Body of pancreas (tissue), 4 donors: ENCODE measurements at regions not wholly inside any gene's neighbourhood (a gene's known extent, or its start where the extent isn't known, plus 50 kb on each side); places are given as distances from the start of the nearest gene placed in this dataset.

Source experiments
- ATAC-seq: fragments of 150-250 bp; one replicate; pipeline ENCODE4 v1.9.1; 2016
- DNase-seq, 4 donors: peaks; one replicate each; pipeline ENCODE4 v3.0.0-alpha.2; 2019
- H3K27ac ChIP-seq, 4 donors: fragments of 200-600 bp; sonication (generic); 1 replicate in 3 of 4; 2 replicates in 1 of 4; pipeline versions ENCODE4 v1.5.1 to v1.6.1; 2016 to 2019; ENCODE audit warnings: mild to moderate bottlenecking in 1 of 4, mixed read lengths in 1 of 4, moderate library complexity in 1 of 4
- H3K27me3 ChIP-seq, 2 donors: fragments of 200-600 bp; sonication (generic); one replicate each; pipeline ENCODE4 v1.6.0; 2016; ENCODE audit warnings: mild to moderate bottlenecking in 1 of 2
- H3K36me3 ChIP-seq, 2 donors: fragments of 200-600 bp; sonication (generic); replicated peaks in 1 of 2; 2 replicates each; pipeline ENCODE4 v1.5.1; 2016; ENCODE audit warnings: low read depth in 2 of 2; ENCODE audit not compliant: insufficient read depth in 1 of 2
- H3K4me1 ChIP-seq: fragments of 200-600 bp; sonication (generic); one replicate; pipeline ENCODE4 v1.6.0; 2016
- H3K4me3 ChIP-seq, 2 donors: fragments of 200-600 bp; sonication (generic); 1 replicate in 1 of 2; 2 replicates in 1 of 2; pipeline ENCODE4 v1.5.1; 2016 to 2019
- H3K9me3 ChIP-seq, 3 donors: fragments of 200-600 bp; sonication (generic); 1 replicate in 2 of 3; 2 replicates in 1 of 3; pipeline ENCODE4 v1.5.1; 2016
- POLR2A ChIP-seq, 3 donors: fragments of 450-650 bp; IDR thresholded peaks; one replicate each; pipeline ENCODE4 v1.6.1; 2016; ENCODE audit warnings: antibody characterized with exemption in 3 of 3, mild to moderate bottlenecking in 2 of 3
- WGBS, 2 donors: methylation state at CpG; one replicate each; pipeline ENCODE4 v1.1.5; 2017; 5-methylcytosine and 5-hydroxymethylcytosine counted together
- intact Hi-C: fragments of 100-400 bp; cut with DNase I; formaldehyde crosslinking; loops from one replicate; pipeline ENCODE4 v1.15.1; 2023
- TF ChIP-seq, protein P1 (sequence below), 7 experiments: fragments of 450-650 bp in 4 of 7; fragments of 200-600 bp in 3 of 7; sonication (generic) in 3 of 7; IDR thresholded peaks; one replicate each; pipeline ENCODE4 v1.5.1; 2016 to 2019; ENCODE audit warnings: antibody characterized with exemption in 7 of 7

GRCh38 chr3:6172871-6173642 is 687.9 kb upstream of the GRM7 start:
- Histone ChIP-seq H3K27ac (no peak overlapping the region), H3K4me1 (no peaks in the 10 kb centered on the region), H3K9me3 (no peaks in the 10 kb centered on the region), H3K27me3 (no peaks in the 10 kb centered on the region), H3K4me3 (no peak overlapping the region), H3K36me3 (no peaks in the 10 kb centered on the region)
- ATAC-seq (no peak), DNase-seq (no peak)
- 71 to 79% methylated on average over 6 of the region's 6 CpGs for WGBS, 2 donors
- intact Hi-C loops = no loop called here
- no peak for TF ChIP-seq POLR2A (IDR thresholded peaks at IDR 0.05)
- TF ChIP-seq, protein P1, sequence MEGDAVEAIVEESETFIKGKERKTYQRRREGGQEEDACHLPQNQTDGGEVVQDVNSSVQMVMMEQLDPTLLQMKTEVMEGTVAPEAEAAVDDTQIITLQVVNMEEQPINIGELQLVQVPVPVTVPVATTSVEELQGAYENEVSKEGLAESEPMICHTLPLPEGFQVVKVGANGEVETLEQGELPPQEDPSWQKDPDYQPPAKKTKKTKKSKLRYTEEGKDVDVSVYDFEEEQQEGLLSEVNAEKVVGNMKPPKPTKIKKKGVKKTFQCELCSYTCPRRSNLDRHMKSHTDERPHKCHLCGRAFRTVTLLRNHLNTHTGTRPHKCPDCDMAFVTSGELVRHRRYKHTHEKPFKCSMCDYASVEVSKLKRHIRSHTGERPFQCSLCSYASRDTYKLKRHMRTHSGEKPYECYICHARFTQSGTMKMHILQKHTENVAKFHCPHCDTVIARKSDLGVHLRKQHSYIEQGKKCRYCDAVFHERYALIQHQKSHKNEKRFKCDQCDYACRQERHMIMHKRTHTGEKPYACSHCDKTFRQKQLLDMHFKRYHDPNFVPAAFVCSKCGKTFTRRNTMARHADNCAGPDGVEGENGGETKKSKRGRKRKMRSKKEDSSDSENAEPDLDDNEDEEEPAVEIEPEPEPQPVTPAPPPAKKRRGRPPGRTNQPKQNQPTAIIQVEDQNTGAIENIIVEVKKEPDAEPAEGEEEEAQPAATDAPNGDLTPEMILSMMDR (IDR thresholded peaks at IDR 0.05) = no peak

DNA sequence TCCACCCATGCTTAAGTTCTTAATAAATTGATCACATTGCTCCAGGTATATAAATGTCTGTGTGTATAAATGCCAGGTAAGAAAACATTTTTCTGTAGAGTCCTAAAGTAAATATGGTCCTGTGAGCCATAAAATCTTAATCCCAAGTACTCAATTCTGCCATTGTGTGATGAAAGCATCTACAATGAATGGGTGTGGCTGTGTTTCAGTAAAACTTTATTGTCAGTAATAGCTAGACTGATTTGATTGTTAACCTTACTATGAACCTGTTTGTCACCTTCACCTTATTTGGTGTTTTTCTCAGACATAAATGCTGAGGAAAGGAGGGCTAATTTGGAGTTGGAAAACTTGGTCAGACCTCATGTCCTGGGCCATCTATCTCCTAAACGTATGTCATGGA is 683.5 kb upstream of the GRM7 start:
- WGBS, 2 donors = 79 to 100% methylated on average over 1 of the region's 1 CpG
- no peaks in the 10 kb centered on the region for H3K36me3 ChIP-seq
- no peaks in the 10 kb centered on the region for H3K4me1 ChIP-seq
- H3K9me3 ChIP-seq = no peaks in the 10 kb centered on the region
- no peak overlapping the region for H3K27ac ChIP-seq
- DNase-seq (no peak), ATAC-seq (no peak)
- H3K27me3 ChIP-seq = no peaks in the 10 kb centered on the region
- TF ChIP-seq, protein P1 (IDR thresholded peaks at IDR 0.05) = no peak
- no peak overlapping the region for H3K4me3 ChIP-seq
- intact Hi-C loops = no loop called here

- Histone ChIP-seq H3K4me1 (no peaks in the 10 kb centered on the region), H3K9me3 (no peaks in the 10 kb centered on the region), H3K36me3 (no peaks in the 10 kb centered on the region), H3K27ac (no peak overlapping the region), H3K4me3 (no peak overlapping the region), H3K27me3 (no peaks in the 10 kb centered on the region)
- TF ChIP-seq, protein P1 (IDR thresholded peaks at IDR 0.05) = no peak
- TF ChIP-seq POLR2A (IDR thresholded peaks at IDR 0.05) = no peak
- intact Hi-C loops = no loop called here
- no peak for ATAC-seq
- 81 to 91% methylated on average over 3 of the region's 3 CpGs for WGBS, 2 donors
- DNase-seq = no peak
These were observed 681.2 kb upstream of the GRM7 start for GRCh38 chr3:6179761-6180160.

- Histone ChIP-seq H3K4me3 (no peak overlapping the region), H3K9me3 (no peaks in the 10 kb centered on the region), H3K4me1 (no peaks in the 10 kb centered on the region), H3K27ac (no peak overlapping the region), H3K36me3 (no peaks in the 10 kb centered on the region), H3K27me3 (no peaks in the 10 kb centered on the region)
- ATAC-seq (no peak), DNase-seq (no peak)
- intact Hi-C loops = no loop called here
- TF ChIP-seq, protein P1 (IDR thresholded peaks at IDR 0.05) = no peak
- TF ChIP-seq POLR2A (IDR thresholded peaks at IDR 0.05) = no peak
These were observed 680.7 kb upstream of the GRM7 start for GRCh38 chr3:6180171-6180570.

GRCh38 chr3:6182476-6182875 is 678.4 kb upstream of the GRM7 start:
- DNase-seq = no peak
- no peaks in the 10 kb centered on the region for H3K9me3 ChIP-seq
- WGBS, 2 donors = 50 to 51% methylated on average over 5 of the region's 5 CpGs
- H3K27ac ChIP-seq = no peak overlapping the region
- no peaks in the 10 kb centered on the region for H3K27me3 ChIP-seq
- H3K36me3 ChIP-seq = no peaks in the 10 kb centered on the region
- H3K4me1 ChIP-seq = no peaks in the 10 kb centered on the region
- no peak for ATAC-seq
- no peak overlapping the region for H3K4me3 ChIP-seq
- intact Hi-C loops = no loop called here
- no peak for TF ChIP-seq POLR2A (IDR thresholded peaks at IDR 0.05)
- TF ChIP-seq, protein P1 (IDR thresholded peaks at IDR 0.05) = no peak
